GM23338 (cell line): ENCODE measurements at regions not wholly inside any gene's neighbourhood (a gene's known extent, or its start where the extent isn't known, plus 50 kb on each side); places are given as distances from the start of the nearest gene placed in this dataset.

Experiments
- ATAC-seq: fragments of 200-7000 bp; cut with Tn5 transposase; 3 replicates; pipeline ENCODE4 v1.9.1; 2020
- DNase-seq: peaks from one replicate; pipeline ENCODE4 v3.0.0-alpha.2; 2015; ENCODE audit warnings: low spot score
- H2AFZ ChIP-seq: fragments of 200-600 bp; sonication (generic); 2 replicates; pipeline ENCODE4 v1.8.0; 2016; ENCODE audit warnings: antibody characterized with exemption, mild to moderate bottlenecking, moderate library complexity
- H3F3A ChIP-seq: fragments of 200-600 bp; sonication (generic); replicated peaks from 2 replicates; pipeline ENCODE4 v1.8.0; 2017; ENCODE audit warnings: antibody characterized with exemption, mixed run types, low read depth
- H3K27ac ChIP-seq: fragments of 200-600 bp; sonication (generic); 2 replicates; pipeline ENCODE4 v1.6.1; 2016; ENCODE audit warnings: low read depth
- H3K27me3 ChIP-seq: fragments of 200-600 bp; sonication (generic); 2 replicates; pipeline ENCODE4 v1.8.0; 2016; ENCODE audit warnings: mild to moderate bottlenecking, mixed run types, moderate library complexity; ENCODE audit not compliant: insufficient read depth
- H3K36me3 ChIP-seq: fragments of 200-600 bp; sonication (generic); 2 replicates; pipeline ENCODE4 v1.8.0; 2016; ENCODE audit warnings: mild to moderate bottlenecking; ENCODE audit not compliant: insufficient read depth
- H3K4me1 ChIP-seq: fragments of 200-600 bp; sonication (generic); 2 replicates; pipeline ENCODE4 v1.8.0; 2016; ENCODE audit warnings: mild to moderate bottlenecking, moderate library complexity; ENCODE audit not compliant: insufficient read depth
- H3K4me2 ChIP-seq: fragments of 200-600 bp; sonication (generic); 2 replicates; pipeline ENCODE4 v1.7.1; 2017; ENCODE audit warnings: mixed run types
- H3K4me3 ChIP-seq: fragments of 200-600 bp; sonication (generic); 2 replicates; pipeline ENCODE4 v1.6.1; 2016; ENCODE audit warnings: mixed run types
- H3K79me2 ChIP-seq: fragments of 200-600 bp; sonication (generic); replicated peaks from 2 replicates; pipeline ENCODE4 v1.8.0; 2017; ENCODE audit warnings: mild to moderate bottlenecking; ENCODE audit not compliant: insufficient read depth
- H3K9me2 ChIP-seq: fragments of 200-600 bp; sonication (generic); 2 replicates; pipeline ENCODE4 v1.8.0; 2017; ENCODE audit not compliant: insufficient read depth
- H4K20me1 ChIP-seq: fragments of 200-600 bp; sonication (generic); replicated peaks from 2 replicates; pipeline ENCODE4 v1.8.0; 2017; ENCODE audit warnings: mild to moderate bottlenecking; ENCODE audit not compliant: insufficient read depth
- H3K27ac Mint-ChIP-seq: 2 replicates; pipeline ENCODE4 v1.8.0; 2020; ENCODE audit warnings: inconsistent platforms, mild to moderate bottlenecking, moderate library complexity, mixed read lengths
- H3K27me3 Mint-ChIP-seq: 3 replicates; pipeline ENCODE4 v1.8.0; 2022; ENCODE audit warnings: low read depth, mild to moderate bottlenecking, moderate library complexity, mixed read lengths, inconsistent platforms; ENCODE audit not compliant: insufficient read depth, poor library complexity
- H3K36me3 Mint-ChIP-seq: 3 replicates; pipeline ENCODE4 v1.8.0; 2021; ENCODE audit warnings: low read depth, mild to moderate bottlenecking, inconsistent platforms, moderate library complexity, mixed read lengths
- H3K4me1 Mint-ChIP-seq: 3 replicates; pipeline ENCODE4 v1.8.0; 2020; ENCODE audit warnings: mild to moderate bottlenecking, inconsistent platforms, mixed read lengths
- H3K4me3 Mint-ChIP-seq: 3 replicates; pipeline ENCODE4 v1.8.0; 2021; ENCODE audit warnings: moderate library complexity, mild to moderate bottlenecking, inconsistent platforms, mixed read lengths
- H3K9me3 Mint-ChIP-seq: 3 replicates; pipeline ENCODE4 v1.8.0; 2020; ENCODE audit warnings: moderate library complexity, mild to moderate bottlenecking, inconsistent platforms, mixed read lengths
- CTCF ChIP-seq, 2 experiments: fragments of 200-600 bp in 1 of 2; sonication (generic) in 1 of 2; conservative IDR thresholded peaks; 2 replicates each; pipeline versions ENCODE4 v1.5.1 to v1.6.1; 2016 to 2017; ENCODE audit warnings: antibody characterized with exemption in 2 of 2, low read depth in 2 of 2, mild to moderate bottlenecking in 2 of 2, moderate library complexity in 1 of 2
- ETS1 ChIP-seq: IDR thresholded peaks from 2 replicates; pipeline ENCODE4 v1.6.1; 2016; ENCODE audit warnings: antibody characterized with exemption
- EZH2 ChIP-seq: fragments of 200-600 bp; sonication (generic); IDR thresholded peaks from one replicate; pipeline ENCODE4 v1.8.0; 2017; ENCODE audit warnings: antibody characterized with exemption, mild to moderate bottlenecking, low read depth; ENCODE audit not compliant: unreplicated experiment
- EZH2phosphoT487 ChIP-seq: fragments of 200-600 bp; sonication (generic); IDR thresholded peaks from one replicate; pipeline ENCODE4 v1.8.1; 2018; ENCODE audit warnings: antibody characterized with exemption; ENCODE audit not compliant: unreplicated experiment
- JUNB ChIP-seq: IDR thresholded peaks from one replicate; pipeline ENCODE4 v1.6.1; 2016; ENCODE audit warnings: antibody characterized with exemption; ENCODE audit not compliant: unreplicated experiment
- NANOG ChIP-seq: IDR thresholded peaks from 2 replicates; pipeline ENCODE4 v1.6.1; 2016; ENCODE audit warnings: antibody characterized with exemption, borderline replicate concordance
- REST ChIP-seq: IDR thresholded peaks from one replicate; pipeline ENCODE4 v1.6.1; 2018; ENCODE audit warnings: antibody characterized with exemption; ENCODE audit not compliant: unreplicated experiment
- STAT1 ChIP-seq: IDR thresholded peaks from one replicate; pipeline ENCODE4 v1.6.1; 2016; ENCODE audit warnings: antibody characterized with exemption; ENCODE audit not compliant: unreplicated experiment
- ZNF114 ChIP-seq: fragments of 250-450 bp; sonication (Bioruptor Pico); IDR thresholded peaks from 2 replicates; pipeline ENCODE4 v1.5.0; 2020; ENCODE audit warnings: mild to moderate bottlenecking, moderate library complexity
- ZNF331 ChIP-seq: fragments of 250-450 bp; sonication (Bioruptor Pico); IDR thresholded peaks from 2 replicates; pipeline ENCODE4 v1.5.0; 2020; ENCODE audit warnings: low read depth, mild to moderate bottlenecking, moderate library complexity
- ZNF462 ChIP-seq: fragments of 250-450 bp; sonication (Bioruptor Pico); IDR thresholded peaks from 2 replicates; pipeline ENCODE4 v1.5.0; 2020; ENCODE audit warnings: mild to moderate bottlenecking, moderate library complexity

- no peak for TF ChIP-seq REST
- TF ChIP-seq EZH2 = no peak
Measured at GRCh38 chr4:147088146-147088545, 142.5 kb upstream of the TTC29 start (continued).

- H3K4me2 ChIP-seq = no peak overlapping the region
- no peaks in the 10 kb centered on the region for H4K20me1 ChIP-seq
- no peaks in the 10 kb centered on the region for H3K79me2 ChIP-seq
- peaks cover 11% of the 10 kb centered on the region; the same call in 1 of the 2 replicates for H3K4me1 ChIP-seq
- H2AFZ ChIP-seq = no peak overlapping the region
- H3K27me3 Mint-ChIP-seq = no peaks in the 10 kb centered on the region
- H3K36me3 Mint-ChIP-seq = no peaks in the 10 kb centered on the region
- no peaks in the 10 kb centered on the region for H3K36me3 ChIP-seq
- no peak overlapping the region for H3K4me3 Mint-ChIP-seq
- no peak overlapping the region for H3K27ac ChIP-seq
- DNase-seq (no peak), ATAC-seq (no peak)
- no peaks in the 10 kb centered on the region for H3K9me3 Mint-ChIP-seq
- H3K4me3 ChIP-seq = no peak overlapping the region
- no peaks in the 10 kb centered on the region for H3K9me2 ChIP-seq
- no peaks in the 10 kb centered on the region for H3F3A ChIP-seq
- no peaks in the 10 kb centered on the region for H3K27me3 ChIP-seq
- no peak overlapping the region for H3K27ac Mint-ChIP-seq
- H3K4me1 Mint-ChIP-seq = peaks cover 14% of the 10 kb centered on the region
- TF ChIP-seq ZNF462 (CRISPR knock-in tag) (no peak), CTCF (conservative IDR thresholded peaks at IDR 0.05; ENCODE audit: low read depth in 2 of 2) (no peak), EZH2 (no peak), EZH2phosphoT487 (no peak), ETS1 (no peak), NANOG (no peak), STAT1 (no peak), ZNF114 (CRISPR knock-in tag) (no peak), ZNF331 (CRISPR knock-in tag) (no peak), JUNB (no peak)
Measured at GRCh38 chr4:147090486-147090885, 144.8 kb upstream of the TTC29 start.
